ENCODE measurements at regions not wholly inside any gene's neighbourhood (a gene's known extent, or its start where the extent isn't known, plus 50 kb on each side); places are given as distances from the start of the nearest gene placed in this dataset.

- Histone ChIP-seq H3K4me2 (ENCODE audit: low read depth, low read length, poor library complexity, severe bottlenecking) (no peak overlapping the region), H3K79me2 (ENCODE audit: insufficient read depth, low read length) (no peaks in the 10 kb centered on the region), H3K9me2 (replicated peaks; ENCODE audit: insufficient read depth, low read length) (no peaks in the 10 kb centered on the region), H2AFZ (ENCODE audit: low read depth, low read length, severe bottlenecking) (no peak overlapping the region), H3K4me3 (ENCODE audit: insufficient read depth, low read length, poor library complexity, severe bottlenecking) (no peak overlapping the region), H3K36me3 (ENCODE audit: low read length) (no peaks in the 10 kb centered on the region), H3K9me3 (ENCODE audit: insufficient read depth, low read length) (peaks cover 26% of the 10 kb centered on the region; the same call in 1 of the 2 replicates), H4K20me1 (ENCODE audit: low read depth, low read length) (no peaks in the 10 kb centered on the region), H3K9ac (ENCODE audit: low read length) (no peak overlapping the region), H3F3A (ENCODE audit: insufficient read depth) (no peaks in the 10 kb centered on the region), H3K27me3 (ENCODE audit: low read length) (no peaks in the 10 kb centered on the region), H3K27ac (ENCODE audit: low read depth, low read length) (no peak overlapping the region)
- no peak for TF ChIP-seq CTCF (IDR thresholded peaks at IDR 0.05; ENCODE audit: insufficient read depth, low read length, poor library complexity, severe bottlenecking)
- no peak for TF ChIP-seq EZH2phosphoT487 (conservative IDR thresholded peaks at IDR 0.05; ENCODE audit: low read length)
These were observed 212.2 kb downstream of the SUCLA2 start for GRCh38 chr13:47788844-47789243.

DNA sequence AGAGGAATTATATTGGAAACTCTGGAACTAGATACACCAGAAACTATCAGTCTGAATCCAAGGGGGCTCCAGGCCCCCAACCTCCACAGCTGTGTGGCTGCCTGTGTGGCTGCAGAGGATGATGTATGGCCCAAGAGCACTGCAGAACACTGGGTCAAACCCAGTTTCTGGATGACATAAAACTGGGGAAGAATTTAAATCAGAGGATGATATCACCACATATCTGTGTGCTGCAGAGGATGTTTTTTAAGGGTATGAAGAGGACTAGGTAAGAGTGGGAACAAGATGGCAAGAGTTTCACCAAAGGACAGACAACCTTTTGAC is 226.4 kb downstream of the SUCLA2 start:
- Histone ChIP-seq H3K9me3 (ENCODE audit: insufficient read depth, low read length) (no peaks in the 10 kb centered on the region), H3K27me3 (ENCODE audit: low read length) (no peaks in the 10 kb centered on the region), H3K27ac (ENCODE audit: low read depth, low read length) (no peak overlapping the region), H3K9me2 (replicated peaks; ENCODE audit: insufficient read depth, low read length) (no peaks in the 10 kb centered on the region), H3K9ac (ENCODE audit: low read length) (no peak overlapping the region), H4K20me1 (ENCODE audit: low read depth, low read length) (no peaks in the 10 kb centered on the region), H2AFZ (ENCODE audit: low read depth, low read length, severe bottlenecking) (no peak overlapping the region), H3K4me2 (ENCODE audit: low read depth, low read length, poor library complexity, severe bottlenecking) (no peak overlapping the region), H3F3A (ENCODE audit: insufficient read depth) (no peaks in the 10 kb centered on the region), H3K36me3 (ENCODE audit: low read length) (no peaks in the 10 kb centered on the region), H3K4me3 (ENCODE audit: insufficient read depth, low read length, poor library complexity, severe bottlenecking) (no peak overlapping the region), H3K79me2 (ENCODE audit: insufficient read depth, low read length) (no peaks in the 10 kb centered on the region)
- TF ChIP-seq CTCF (IDR thresholded peaks at IDR 0.05; ENCODE audit: insufficient read depth, low read length, poor library complexity, severe bottlenecking) (no peak), EZH2phosphoT487 (conservative IDR thresholded peaks at IDR 0.05; ENCODE audit: low read length) (no peak)

DNA sequence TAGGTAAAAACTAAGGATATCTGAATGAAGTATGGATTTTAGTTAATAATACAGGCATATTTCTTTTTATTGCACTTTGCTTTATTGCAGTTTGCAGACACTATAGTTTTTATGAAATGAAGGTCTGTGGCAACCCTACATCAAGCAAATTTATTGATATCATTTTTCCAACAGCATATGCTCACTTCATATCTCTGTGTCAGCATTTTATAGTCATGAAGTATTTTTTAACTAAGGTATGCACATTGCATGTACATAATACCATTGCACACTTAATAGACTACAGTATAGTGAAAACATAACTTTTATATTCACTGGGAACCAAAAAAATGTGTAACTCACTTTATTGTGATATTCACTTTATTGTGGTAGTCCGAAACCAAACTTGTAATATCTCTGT is 236.3 kb downstream of the SUCLA2 start:
- no peak overlapping the region for H2AFZ ChIP-seq (ENCODE audit: low read depth, low read length, severe bottlenecking)
- no peaks in the 10 kb centered on the region for H3K36me3 ChIP-seq (ENCODE audit: low read length)
- no peaks in the 10 kb centered on the region for H4K20me1 ChIP-seq (ENCODE audit: low read depth, low read length)
- H3K4me3 ChIP-seq (ENCODE audit: insufficient read depth, low read length, poor library complexity, severe bottlenecking), result no peak overlapping the region
- no peak overlapping the region for H3K27ac ChIP-seq (ENCODE audit: low read depth, low read length)
- H3F3A ChIP-seq (ENCODE audit: insufficient read depth), result no peaks in the 10 kb centered on the region
- H3K9ac ChIP-seq (ENCODE audit: low read length), result no peak overlapping the region
- no peaks in the 10 kb centered on the region for H3K9me2 ChIP-seq (replicated peaks; ENCODE audit: insufficient read depth, low read length)
- TF ChIP-seq EZH2phosphoT487 (conservative IDR thresholded peaks at IDR 0.05; ENCODE audit: low read length) (no peak), CTCF (IDR thresholded peaks at IDR 0.05; ENCODE audit: insufficient read depth, low read length, poor library complexity, severe bottlenecking) (no peak)
- H3K9me3 ChIP-seq (ENCODE audit: insufficient read depth, low read length), result no peaks in the 10 kb centered on the region
- no peaks in the 10 kb centered on the region for H3K27me3 ChIP-seq (ENCODE audit: low read length)
- no peaks in the 10 kb centered on the region for H3K79me2 ChIP-seq (ENCODE audit: insufficient read depth, low read length)
- no peak overlapping the region for H3K4me2 ChIP-seq (ENCODE audit: low read depth, low read length, poor library complexity, severe bottlenecking)
